ENCODE measurements at regions not wholly inside any gene's neighbourhood (a gene's known extent, or its start where the extent isn't known, plus 50 kb on each side); places are given as distances from the start of the nearest gene placed in this dataset.

DNA sequence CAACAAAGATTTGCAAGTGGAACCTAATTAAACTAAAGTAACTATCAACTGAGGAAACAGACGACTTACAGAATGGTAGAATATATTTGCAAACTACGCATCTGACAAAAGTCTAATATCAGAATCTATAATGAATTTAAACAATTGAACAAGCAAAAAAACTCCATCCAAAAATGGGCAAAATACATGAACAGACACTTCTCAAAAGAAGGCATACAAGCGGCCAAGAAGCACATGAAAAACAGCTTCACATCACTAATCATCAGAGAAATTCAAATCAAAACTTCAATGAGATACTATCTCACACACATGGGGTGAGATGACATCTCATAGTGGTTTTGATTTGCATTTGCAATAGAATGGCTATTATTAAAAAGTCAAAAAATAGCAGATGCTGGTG is 128.6 kb downstream of the POLR2M start:
- no peak overlapping the region for H3K4me3 ChIP-seq (ENCODE audit: low read depth, low read length)
- no peak for DNase-seq (ENCODE audit: low read depth)
- TF ChIP-seq, protein P1, sequence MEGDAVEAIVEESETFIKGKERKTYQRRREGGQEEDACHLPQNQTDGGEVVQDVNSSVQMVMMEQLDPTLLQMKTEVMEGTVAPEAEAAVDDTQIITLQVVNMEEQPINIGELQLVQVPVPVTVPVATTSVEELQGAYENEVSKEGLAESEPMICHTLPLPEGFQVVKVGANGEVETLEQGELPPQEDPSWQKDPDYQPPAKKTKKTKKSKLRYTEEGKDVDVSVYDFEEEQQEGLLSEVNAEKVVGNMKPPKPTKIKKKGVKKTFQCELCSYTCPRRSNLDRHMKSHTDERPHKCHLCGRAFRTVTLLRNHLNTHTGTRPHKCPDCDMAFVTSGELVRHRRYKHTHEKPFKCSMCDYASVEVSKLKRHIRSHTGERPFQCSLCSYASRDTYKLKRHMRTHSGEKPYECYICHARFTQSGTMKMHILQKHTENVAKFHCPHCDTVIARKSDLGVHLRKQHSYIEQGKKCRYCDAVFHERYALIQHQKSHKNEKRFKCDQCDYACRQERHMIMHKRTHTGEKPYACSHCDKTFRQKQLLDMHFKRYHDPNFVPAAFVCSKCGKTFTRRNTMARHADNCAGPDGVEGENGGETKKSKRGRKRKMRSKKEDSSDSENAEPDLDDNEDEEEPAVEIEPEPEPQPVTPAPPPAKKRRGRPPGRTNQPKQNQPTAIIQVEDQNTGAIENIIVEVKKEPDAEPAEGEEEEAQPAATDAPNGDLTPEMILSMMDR (IDR thresholded peaks at IDR 0.05; ENCODE audit: control insufficient read depth, extremely low read depth, insufficient read depth) = no peak

DNA sequence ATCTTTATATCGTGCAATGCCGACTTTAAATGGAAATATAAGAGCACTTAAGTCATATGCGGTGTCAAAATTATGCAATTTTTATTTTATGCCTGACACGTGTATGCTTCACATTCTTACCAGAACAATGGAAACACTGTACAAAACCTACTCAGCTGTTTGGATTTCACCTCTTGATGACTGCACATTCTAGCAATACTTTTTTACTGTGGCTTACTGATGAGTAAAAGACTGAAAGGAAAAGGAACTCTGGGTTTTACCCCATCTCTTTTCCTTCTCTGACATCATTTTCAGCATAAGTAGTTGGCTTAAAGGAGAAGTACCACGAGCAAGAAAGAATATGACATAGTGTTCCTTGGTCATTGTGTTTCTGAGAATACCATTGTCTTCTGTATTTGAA is 142.8 kb downstream of the POLR2M start:
- no peak for DNase-seq (ENCODE audit: low read depth)
- TF ChIP-seq, protein P1 (IDR thresholded peaks at IDR 0.05; ENCODE audit: control insufficient read depth, extremely low read depth, insufficient read depth) = no peak
- no peak overlapping the region for H3K4me3 ChIP-seq (ENCODE audit: low read depth, low read length)

DNA sequence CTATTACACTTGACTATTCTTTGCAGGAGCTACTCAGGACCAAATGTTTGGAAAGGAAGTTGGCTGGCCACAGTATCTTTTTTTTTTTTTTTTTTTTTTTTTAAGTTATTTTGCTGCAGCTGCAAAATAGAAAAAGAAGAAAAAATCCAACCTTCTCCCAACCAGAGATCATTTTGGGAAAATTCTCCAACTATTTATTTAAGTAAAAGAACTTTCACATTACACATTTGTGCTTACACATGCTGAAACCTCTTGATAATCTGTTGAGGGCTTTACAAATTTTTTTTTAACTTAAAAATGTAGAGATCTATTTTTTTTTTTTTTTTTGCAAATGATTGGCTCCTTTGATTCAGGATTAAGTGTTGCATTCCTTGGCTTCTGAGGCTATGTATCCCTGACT is 148.0 kb downstream of the POLR2M start:
- TF ChIP-seq, protein P1 (IDR thresholded peaks at IDR 0.05; ENCODE audit: control insufficient read depth, extremely low read depth, insufficient read depth) = no peak
- H3K4me3 ChIP-seq (ENCODE audit: low read depth, low read length) = no peak overlapping the region
- DNase-seq (ENCODE audit: low read depth) = no peak

DNA sequence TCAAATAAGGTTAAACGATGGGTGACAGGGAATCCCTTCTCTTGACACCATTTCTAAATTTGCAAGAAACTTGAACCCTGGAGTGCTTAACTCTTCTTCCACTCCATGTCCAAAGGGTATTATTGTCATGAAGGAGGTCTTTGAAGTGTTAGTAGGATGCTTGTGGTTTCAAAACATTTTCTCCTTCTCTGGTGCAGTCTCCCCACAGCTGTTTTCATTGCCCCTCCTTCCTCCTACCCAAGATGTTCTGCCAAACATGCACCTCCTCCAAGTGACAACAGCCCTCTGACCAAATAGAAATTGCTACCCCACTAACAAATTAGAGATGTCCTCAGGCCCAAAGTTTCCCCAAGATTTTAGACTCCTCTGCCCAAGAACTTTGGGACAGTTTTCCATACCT is 151.4 kb downstream of the POLR2M start:
- no peak for DNase-seq (ENCODE audit: low read depth)
- TF ChIP-seq, protein P1 (IDR thresholded peaks at IDR 0.05; ENCODE audit: control insufficient read depth, extremely low read depth, insufficient read depth) = no peak
- H3K4me3 ChIP-seq (ENCODE audit: low read depth, low read length) = no peak overlapping the region

DNA sequence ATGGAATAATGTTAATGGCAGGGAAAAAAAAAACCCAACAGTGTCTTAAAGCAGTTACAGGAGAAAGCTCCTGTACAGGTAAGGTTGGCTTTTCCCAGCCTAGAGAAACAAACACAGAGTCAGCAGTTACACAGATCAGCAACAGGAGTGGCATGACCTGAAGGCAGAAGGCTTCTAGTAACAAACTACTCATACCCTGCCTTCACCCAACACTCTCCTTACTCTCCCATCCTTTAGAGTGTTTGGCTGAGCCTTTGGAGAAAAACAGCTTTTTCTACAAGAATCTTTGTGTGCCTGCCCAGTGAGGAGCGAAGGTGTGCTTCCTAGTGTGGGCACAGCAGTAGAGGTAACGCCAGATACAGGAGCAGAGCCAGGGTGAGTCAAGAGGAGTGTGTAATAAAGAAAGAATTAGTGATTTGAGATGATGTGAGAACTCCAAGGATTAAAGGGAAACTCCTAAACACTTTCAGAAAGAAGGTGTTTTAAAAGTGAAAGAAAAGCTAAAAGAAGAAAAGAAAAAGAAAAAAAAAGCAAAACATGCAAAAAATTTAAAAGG is 152.7 kb downstream of the POLR2M start:
- TF ChIP-seq, protein P1 (IDR thresholded peaks at IDR 0.05; ENCODE audit: control insufficient read depth, extremely low read depth, insufficient read depth) = no peak
- no peak for DNase-seq (ENCODE audit: low read depth)
- no peak overlapping the region for H3K4me3 ChIP-seq (ENCODE audit: low read depth, low read length)

DNA sequence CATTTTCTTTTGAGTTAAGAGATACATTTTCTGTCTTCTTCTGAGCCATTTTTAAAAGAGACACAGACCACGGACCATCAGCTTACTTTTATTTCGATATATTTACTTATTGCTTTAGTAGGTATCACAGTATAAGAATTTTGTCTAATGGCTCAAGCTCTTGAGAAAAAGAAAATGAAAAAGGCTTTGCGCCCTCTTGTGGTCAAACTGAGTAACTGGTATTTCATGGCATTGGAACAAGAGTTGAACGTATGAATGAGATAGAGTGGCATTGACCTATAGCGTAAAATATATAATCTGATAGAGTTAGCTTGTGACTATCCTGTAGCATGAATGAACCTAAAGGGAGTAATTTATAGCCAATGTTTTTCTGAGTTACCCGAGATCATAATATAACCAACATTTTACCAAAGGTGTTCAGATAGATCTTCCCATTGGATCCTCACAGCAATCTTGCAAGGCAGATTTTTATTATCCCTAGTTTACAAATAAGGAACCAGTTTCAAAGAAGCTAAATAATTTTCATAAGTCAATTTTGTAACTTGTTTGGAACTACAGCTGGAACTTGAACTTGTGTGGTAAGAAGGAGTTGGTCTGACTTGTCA is 154.6 kb downstream of the POLR2M start:
- peak; percentile 54 for DNase-seq (ENCODE audit: low read depth)
- TF ChIP-seq, protein P1 (IDR thresholded peaks at IDR 0.05; ENCODE audit: control insufficient read depth, extremely low read depth, insufficient read depth) = peak; percentile 72
- no peak overlapping the region for H3K4me3 ChIP-seq (ENCODE audit: low read depth, low read length)
